ENCODE measurements at regions not wholly inside any gene's neighbourhood (a gene's known extent, or its start where the extent isn't known, plus 50 kb on each side); places are given as distances from the start of the nearest gene placed in this dataset.

DNA sequence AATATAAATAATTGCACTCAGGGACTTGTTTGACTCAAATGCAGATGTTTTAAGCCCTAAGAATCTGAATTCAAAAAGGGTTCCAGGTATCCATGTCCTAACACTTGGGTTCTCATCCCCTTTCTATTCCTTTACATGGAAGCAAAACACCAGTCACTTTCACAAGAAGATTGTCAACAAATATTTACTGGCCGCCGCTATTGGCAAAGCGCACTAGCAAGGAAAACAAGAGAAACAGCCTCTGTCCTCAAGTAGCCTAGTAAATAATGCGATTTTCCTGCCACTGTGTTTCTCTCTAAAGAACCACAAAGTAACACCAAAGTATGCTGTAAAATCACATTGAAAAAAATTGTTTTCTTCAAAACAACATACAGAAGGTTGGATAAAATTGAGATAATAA is 66.7 kb upstream of the EZH2 start:
- DNase-seq (ENCODE audit: low spot score), result no peak

GRCh38 chr7:148944935-148945934 is 61.1 kb upstream of the EZH2 start:
- DNase-seq (ENCODE audit: low spot score), result no peak

DNA sequence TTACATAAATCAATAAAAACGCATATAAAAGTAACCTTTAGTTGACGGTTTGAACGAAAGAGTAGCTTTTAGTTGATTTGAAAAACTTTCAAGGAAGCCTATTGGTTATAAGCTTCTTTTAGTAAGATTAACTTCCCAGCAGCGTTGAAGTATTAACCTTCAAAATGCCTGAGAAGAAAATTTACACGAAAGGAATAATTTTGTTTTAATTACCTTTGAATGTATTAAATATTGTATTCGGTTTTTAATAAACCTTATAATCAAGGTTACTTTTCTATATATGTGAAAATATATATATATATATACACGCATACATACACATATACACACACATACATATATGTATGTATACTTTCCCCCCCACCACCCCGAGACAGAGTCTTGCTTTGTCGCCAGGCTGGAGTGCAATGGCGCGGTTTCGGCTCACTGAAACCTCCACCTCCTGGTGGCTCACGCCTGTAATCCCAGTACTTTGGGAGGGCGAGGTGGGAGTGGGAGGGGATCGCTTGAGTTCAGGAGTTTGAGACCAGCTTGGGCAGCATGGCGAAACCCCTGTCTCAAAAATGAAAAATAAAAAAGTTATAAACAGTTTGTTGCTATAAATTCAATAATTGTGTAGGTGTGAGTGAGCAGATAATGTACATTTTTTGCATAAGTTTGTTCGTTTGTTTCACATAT is 57.6 kb upstream of the EZH2 start:
- DNase-seq (ENCODE audit: low spot score), result peak; percentile 39

GRCh38 chr7:148940702-148941597 is 56.9 kb upstream of the EZH2 start:
- peak; percentile 89 for DNase-seq (ENCODE audit: low spot score)

DNA sequence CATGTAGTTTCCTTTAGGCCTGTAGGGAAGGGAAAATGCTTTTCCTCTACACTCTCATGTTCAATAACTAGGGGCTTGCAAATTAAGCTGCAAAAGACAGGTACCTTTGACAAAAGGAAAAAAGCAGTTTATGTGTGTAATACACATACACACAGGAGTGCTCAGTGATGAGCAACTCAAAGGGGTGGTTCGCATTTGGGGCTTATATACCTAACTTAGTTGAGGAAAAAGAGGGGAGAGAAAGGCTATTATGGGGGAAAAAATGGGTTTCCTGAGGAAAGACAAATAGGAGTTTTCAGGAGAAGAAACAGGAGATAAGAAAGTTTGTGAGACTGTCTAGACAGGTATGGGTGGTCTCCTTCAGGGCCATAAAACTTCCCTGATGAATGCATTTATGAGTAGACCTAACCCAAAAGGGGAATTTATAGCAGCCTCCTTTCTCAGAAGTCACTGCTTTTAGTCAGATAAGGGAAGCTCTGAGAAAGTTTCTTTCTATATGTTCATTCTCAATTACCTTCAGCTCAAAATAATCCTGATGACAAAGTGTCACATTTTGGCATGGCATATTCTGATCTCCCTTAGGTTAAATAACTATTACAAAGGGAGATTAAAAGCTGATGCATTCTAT is 55.2 kb upstream of the EZH2 start:
- no peak for DNase-seq (ENCODE audit: low spot score)

GRCh38 chr7:148935451-148935850 is 51.4 kb upstream of the EZH2 start:
- no peak for DNase-seq (ENCODE audit: low spot score)

All from Ammon's horn (tissue), 1 donor.